ENCODE measurements at regions not wholly inside any gene's neighbourhood (a gene's known extent, or its start where the extent isn't known, plus 50 kb on each side); places are given as distances from the start of the nearest gene placed in this dataset.

DNA sequence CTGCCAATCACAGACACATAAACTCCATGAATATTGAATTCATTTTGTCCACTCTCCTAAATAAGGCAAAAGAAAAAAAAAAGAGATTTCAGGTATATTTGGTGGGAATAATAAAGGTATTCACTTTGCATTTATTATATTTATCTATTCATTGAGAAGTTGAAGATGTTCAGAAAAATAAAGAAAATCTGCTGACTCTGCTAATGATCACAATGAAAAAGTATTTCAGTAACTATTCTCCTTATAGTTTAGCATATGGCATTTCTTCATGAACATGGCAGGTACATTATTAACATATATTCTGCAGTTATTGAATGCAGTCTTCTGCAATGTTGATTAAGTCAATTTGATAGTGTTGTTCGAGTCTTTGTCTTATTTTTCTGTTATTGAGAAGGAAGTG is 202.5 kb upstream of the ANKRD50 start:
- Histone ChIP-seq H2BK20ac (ENCODE audit: low read length) (no peak overlapping the region), H3K23me2 (ENCODE audit: low read depth, low read length) (no peaks in the 10 kb centered on the region), H3K4me1 (replicated peaks in 1 of 4; ENCODE audit: control insufficient read depth in 3 of 4, insufficient read depth in 4 of 4, low read length in 3 of 4) (no peaks in the 10 kb centered on the region), H3K9me3 (ENCODE audit: insufficient read depth in 2 of 2, low read depth in 1 of 2, low read length in 1 of 2) (peaks cover 4 to 10% of the 10 kb centered on the region in 2 experiments; a peak in 3 of 4 replicates), H3K56ac (replicated peaks; ENCODE audit: insufficient read length, low read depth, low read length) (no peak overlapping the region), H3K79me1 (ENCODE audit: low read depth, low read length) (no peaks in the 10 kb centered on the region), H2BK5ac (ENCODE audit: low read depth, low read length) (no peak overlapping the region), H3K4me2 (ENCODE audit: insufficient read depth in 1 of 2, low read depth in 2 of 2, low read length in 2 of 2) (no peak overlapping the region), H4K5ac (ENCODE audit: insufficient read length, low read depth, low read length) (no peak overlapping the region), H3K18ac (ENCODE audit: extremely low read depth, low read length) (no peak overlapping the region), H2AK5ac (ENCODE audit: low read depth, low read length) (no peak overlapping the region), H4K8ac (ENCODE audit: extremely low read depth, insufficient read depth, low read length) (no peak overlapping the region), H3K79me2 (ENCODE audit: control insufficient read depth in 1 of 2, insufficient read depth in 2 of 2, low read length in 2 of 2) (no peaks in the 10 kb centered on the region), H3K36me3 (ENCODE audit: control insufficient read depth in 2 of 4, insufficient read depth in 4 of 4, low read length in 3 of 4) (0 out of 8 replicates have a peak, but pooled peaks cover 0 to 3% (median 0%) of the 10 kb centered on the region in 4 experiments), H2BK120ac (replicated peaks; ENCODE audit: low read depth, low read length) (no peak overlapping the region), H4K20me1 (replicated peaks in 1 of 2; ENCODE audit: control insufficient read depth in 1 of 2, insufficient read depth in 2 of 2, low read length in 2 of 2) (no peaks in the 10 kb centered on the region), H3K27ac (ENCODE audit: low read depth, low read length) (no peak overlapping the region), H3K27me3 (replicated peaks in 1 of 4; ENCODE audit: control insufficient read depth in 3 of 4, extremely low read depth in 1 of 4, insufficient read depth in 3 of 4, low read length in 3 of 4) (no peaks in the 10 kb centered on the region), H2AFZ (ENCODE audit: low read length) (no peak overlapping the region), H3K4ac (replicated peaks; ENCODE audit: insufficient read length, low read depth, low read length) (no peak overlapping the region), H2BK12ac (ENCODE audit: low read depth, low read length) (no peak overlapping the region), H4K91ac (replicated peaks; ENCODE audit: insufficient read length, low read length) (no peak overlapping the region), H3K23ac (ENCODE audit: insufficient read length) (no peak overlapping the region), H3K4me3 (ENCODE audit: extremely low read depth in 1 of 4, insufficient read depth in 2 of 4, low read depth in 3 of 4, low read length in 4 of 4) (no peak overlapping the region), H2BK15ac (ENCODE audit: low read length) (no peak overlapping the region), H3K14ac (ENCODE audit: insufficient read length) (no peak overlapping the region), H3K9ac (replicated peaks in 1 of 4; ENCODE audit: extremely low read depth in 1 of 4, low read depth in 3 of 4, low read length in 3 of 4) (no peak overlapping the region)
- ChIA-PET CTCF (ENCODE audit: partially characterized antibody) (no interaction called here), POLR2A (ENCODE audit: partially characterized antibody) (no interaction called here)
- DNase-seq (ENCODE audit: low read depth in 1 of 2, low spot score in 2 of 2): no peak
- TF ChIP-seq, protein P1, sequence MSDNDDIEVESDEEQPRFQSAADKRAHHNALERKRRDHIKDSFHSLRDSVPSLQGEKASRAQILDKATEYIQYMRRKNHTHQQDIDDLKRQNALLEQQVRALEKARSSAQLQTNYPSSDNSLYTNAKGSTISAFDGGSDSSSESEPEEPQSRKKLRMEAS (IDR thresholded peaks at IDR 0.05): no peak
- no peak for TF ChIP-seq NANOG (IDR thresholded peaks at IDR 0.05; ENCODE audit: insufficient read depth, low read depth, low read length, poor library complexity, severe bottlenecking)
- TF ChIP-seq SP4 (IDR thresholded peaks at IDR 0.05; ENCODE audit: low read length): no peak
- no peak for TF ChIP-seq RFX5 (IDR thresholded peaks at IDR 0.05; ENCODE audit: borderline replicate concordance, low read depth, low read length)
- no peak for TF ChIP-seq HDAC6 (IDR thresholded peaks at IDR 0.05; ENCODE audit: low read depth, low read length)
- TF ChIP-seq, protein P2, sequence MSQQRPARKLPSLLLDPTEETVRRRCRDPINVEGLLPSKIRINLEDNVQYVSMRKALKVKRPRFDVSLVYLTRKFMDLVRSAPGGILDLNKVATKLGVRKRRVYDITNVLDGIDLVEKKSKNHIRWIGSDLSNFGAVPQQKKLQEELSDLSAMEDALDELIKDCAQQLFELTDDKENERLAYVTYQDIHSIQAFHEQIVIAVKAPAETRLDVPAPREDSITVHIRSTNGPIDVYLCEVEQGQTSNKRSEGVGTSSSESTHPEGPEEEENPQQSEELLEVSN (IDR thresholded peaks at IDR 0.05): no peak
- WGBS, 2 experiments (ENCODE audit: extremely low coverage in 1 of 2, insufficient coverage in 1 of 2, insufficient read length in 1 of 2, insufficient replicate concordance in 2 of 2, low coverage in 1 of 2, low lambda C conversion rate in 2 of 2, missing lambda C conversion rate in 1 of 2): 92% methylated on average over 1 of the region's 1 CpG; no CpG with 5 or more reads in 1 of the 2 experiments
- no peak for FAIRE-seq

All from H1 (cell line).